Renal pelvis (tissue), 1 donor: ENCODE measurements at regions not wholly inside any gene's neighbourhood (a gene's known extent, or its start where the extent isn't known, plus 50 kb on each side); places are given as distances from the start of the nearest gene placed in this dataset.
"Not testable (repeated sequence)": the region's sequence is repeated elsewhere in the genome, so short reads cannot be mapped to it uniquely, and the experiment has no call there.

Source experiments
- DNase-seq: peaks from one replicate; pipeline ENCODE4 v3.0.0-alpha.2; 2013

- no peak for DNase-seq
Measured at GRCh38 chr12:124674937-124675336, 107.5 kb upstream of the NCOR2 start.

- DNase-seq: no peak
Measured at GRCh38 chr12:124673801-124674617, 106.6 kb upstream of the NCOR2 start.

- not testable (repeated sequence) for DNase-seq
Measured at GRCh38 chr12:124669271-124669721, 101.9 kb upstream of the NCOR2 start.

GRCh38 chr12:124668602-124669001 lies 101.2 kb upstream of the NCOR2 start:
- DNase-seq: no peak

- DNase-seq: no peak
Measured at GRCh38 chr12:124667506-124668326, 100.3 kb upstream of the NCOR2 start.

GRCh38 chr12:124666722-124667259 lies 99.4 kb upstream of the NCOR2 start:
- no peak for DNase-seq

- no peak for DNase-seq
Measured at GRCh38 chr12:124665511-124665910, 98.1 kb upstream of the NCOR2 start.

- DNase-seq: no peak
Measured at GRCh38 chr12:124664395-124665111, 97.1 kb upstream of the NCOR2 start.

GRCh38 chr12:124663771-124664366 lies 96.5 kb upstream of the NCOR2 start:
- DNase-seq: no peak

- DNase-seq: no peak
Measured at GRCh38 chr12:124663206-124663605, 95.8 kb upstream of the NCOR2 start.

- peak; percentile 60 for DNase-seq
Measured at GRCh38 chr12:124661341-124661740, 93.9 kb upstream of the NCOR2 start.

GRCh38 chr12:124660851-124661250 lies 93.4 kb upstream of the NCOR2 start:
- DNase-seq: peak; percentile 77

- DNase-seq: no peak
Measured at GRCh38 chr12:124658806-124659402, 91.5 kb upstream of the NCOR2 start.

GRCh38 chr12:124658302-124658701 lies 90.9 kb upstream of the NCOR2 start:
- DNase-seq: no peak

GRCh38 chr12:124656947-124657434 lies 89.6 kb upstream of the NCOR2 start:
- no peak for DNase-seq

- DNase-seq: peak; percentile 90
Measured at GRCh38 chr12:124655698-124656516, 88.5 kb upstream of the NCOR2 start.

GRCh38 chr12:124655048-124655697 lies 87.8 kb upstream of the NCOR2 start:
- DNase-seq: no peak

GRCh38 chr12:124654666-124655047 lies 87.2 kb upstream of the NCOR2 start:
- DNase-seq: no peak

GRCh38 chr12:124653169-124653931 lies 85.9 kb upstream of the NCOR2 start:
- no peak for DNase-seq
